K562 (cell line): ENCODE measurements at regions not wholly inside any gene's neighbourhood (a gene's known extent, or its start where the extent isn't known, plus 50 kb on each side); places are given as distances from the start of the nearest gene placed in this dataset.
A peak's percentile ranks its signal among the peaks of the same experiment; 100 is the strongest.

ENCODE experiments used
- ATAC-seq: fragments of 200-7000 bp; cut with Tn5 transposase; 3 replicates; pipeline ENCODE4 v1.9.1; 2020; ENCODE audit warnings: moderate library complexity
- BruUV-seq: library from RNA; stranded (reverse); fragments of 400-500 nt; replicated peaks from 2 replicates; lab custom pipeline; 2021; lab: Mats Ljungman, UMichigan
- CTCF ChIA-PET: fragments of 300-600 bp; formaldehyde crosslinking; extraction: SDS; loops from one replicate; lab custom pipeline; 2021; ENCODE audit warnings: low intra/inter-chr PET ratio; lab: Yijun Ruan, JAX
- POLR2A ChIA-PET: fragments of 300-600, 350-650 bp; sonication (Branson Sonifier 250); formaldehyde crosslinking; extraction: SDS; loops from one replicate; lab custom pipeline; 2021; ENCODE audit warnings: antibody characterized with exemption, inconsistent platforms; lab: Yijun Ruan, JAX
- DNase-seq, 4 experiments: peaks; one replicate each; pipeline versions ENCODE4 v3.0.0 to v3.0.0-alpha.2; 2011 to 2018; ENCODE audit warnings: low spot score in 3 of 4, mixed read lengths in 3 of 4; ENCODE audit errors: extremely low read depth in 1 of 4
- FAIRE-seq: peaks from 2 replicates; lab custom pipeline; 2011; peaks lifted over from hg19 to GRCh38; lab: Jason Lieb, UNC
- H2AFZ ChIP-seq: 2 replicates; pipeline ENCODE4 v1.6.0; 2011; ENCODE audit warnings: low read depth, low read length, control low read depth, inconsistent platforms
- H3K27ac ChIP-seq: fragments of 200-600 bp; 3 replicates; pipeline ENCODE4 v1.8.0; 2011; ENCODE audit warnings: low read depth, mild to moderate bottlenecking, control low read depth, inconsistent platforms, low read length, moderate library complexity, mixed read lengths; ENCODE audit errors: extremely low read depth
- H3K27me3 ChIP-seq, 2 experiments: fragments of 300-600 bp in 1 of 2; 2 replicates in 1 of 2; 3 replicates in 1 of 2; pipeline versions ENCODE4 v1.6.0 to v1.8.0; 2011; ENCODE audit warnings: inconsistent platforms in 2 of 2, low read length in 2 of 2, mild to moderate bottlenecking in 1 of 2, mixed read lengths in 1 of 2, moderate library complexity in 1 of 2; ENCODE audit not compliant: control insufficient read depth in 2 of 2, insufficient read depth in 2 of 2
- H3K36me3 ChIP-seq: fragments of 300-600 bp; 3 replicates; pipeline ENCODE4 v1.8.0; 2011; ENCODE audit warnings: mild to moderate bottlenecking, low read length, inconsistent platforms; ENCODE audit not compliant: control insufficient read depth, insufficient read depth
- H3K4me1 ChIP-seq, 2 experiments: fragments of 200-600 bp in 1 of 2; replicated peaks in 1 of 2; 2 replicates in 1 of 2; 3 replicates in 1 of 2; pipeline versions ENCODE4 v1.5.1 to v1.8.0; 2011; ENCODE audit warnings: inconsistent platforms in 2 of 2, low read length in 2 of 2, mild to moderate bottlenecking in 1 of 2, mixed read lengths in 1 of 2, moderate library complexity in 1 of 2; ENCODE audit not compliant: control insufficient read depth in 2 of 2, insufficient read depth in 2 of 2
- H3K4me2 ChIP-seq: 2 replicates; pipeline ENCODE4 v1.6.1; 2011; ENCODE audit warnings: low read length, control low read depth, inconsistent platforms, mixed read lengths; ENCODE audit not compliant: insufficient read depth
- H3K4me3 ChIP-seq: fragments of 200-600 bp; sonication (generic), shearing (Covaris generic); 2 replicates; pipeline ENCODE4 v1.5.1; 2016; ENCODE audit warnings: control low read depth, inconsistent platforms
- H3K79me2 ChIP-seq: fragments of 200-600 bp; 3 replicates; pipeline ENCODE4 v1.8.0; 2011; ENCODE audit warnings: low read length, inconsistent platforms; ENCODE audit not compliant: control insufficient read depth, insufficient read depth
- H3K9ac ChIP-seq, 2 experiments: 2 replicates each; pipeline versions ENCODE4 v1.6.0 to v1.6.1; 2011; ENCODE audit warnings: low read depth in 2 of 2, low read length in 2 of 2, control low read depth in 1 of 2, inconsistent platforms in 1 of 2, mild to moderate bottlenecking in 1 of 2, mixed read lengths in 1 of 2; ENCODE audit not compliant: insufficient read depth in 1 of 2
- H3K9me1 ChIP-seq: one replicate; pipeline ENCODE4 v1.6.0; 2011; ENCODE audit warnings: inconsistent platforms, mild to moderate bottlenecking, low read length, moderate library complexity; ENCODE audit not compliant: control insufficient read depth, insufficient read depth
- H3K9me3 ChIP-seq: replicated peaks from 2 replicates; pipeline ENCODE4 v1.5.1; 2011; ENCODE audit warnings: low read depth, low read length, inconsistent platforms; ENCODE audit not compliant: control insufficient read depth, insufficient read depth
- H4K20me1 ChIP-seq: replicated peaks from 2 replicates; pipeline ENCODE4 v1.6.1; 2011; ENCODE audit warnings: low read length, inconsistent platforms, mixed read lengths; ENCODE audit not compliant: control insufficient read depth, insufficient read depth
- BCOR ChIP-seq: fragments of 450-650 bp; IDR thresholded peaks from 2 replicates; pipeline ENCODE4 v1.6.1; 2016
- BRD4 ChIP-seq: fragments of 200-600 bp; sonication (generic); IDR thresholded peaks from 2 replicates; pipeline ENCODE4 v1.6.1; 2017; ENCODE audit warnings: inconsistent platforms
- E4F1 ChIP-seq: fragments of 250-450 bp; sonication (Bioruptor Pico); IDR thresholded peaks from 2 replicates; pipeline ENCODE4 v1.5.0; 2021; ENCODE audit warnings: mild to moderate bottlenecking, borderline replicate concordance
- KDM1A ChIP-seq, 2 experiments: fragments of 450-650 bp; IDR thresholded peaks; 2 replicates each; pipeline ENCODE4 v1.6.1; 2016; ENCODE audit warnings: mild to moderate bottlenecking in 2 of 2
- NR2C2 ChIP-seq, 2 experiments: fragments of 200-800 bp in 1 of 2; sonication (Bioruptor generic) in 1 of 2; sonication (generic) in 1 of 2; formaldehyde crosslinking in 1 of 2; IDR thresholded peaks; 2 replicates each; pipeline versions ENCODE4 v1.6.1 to v1.8.0; 2016 to 2022; ENCODE audit warnings: mild to moderate bottlenecking in 1 of 2, missing compliant biosample characterization in 1 of 2, missing genetic modification characterization in 1 of 2, missing genetic modification reagents in 1 of 2
- POLR2AphosphoS5 ChIP-seq: IDR thresholded peaks from 2 replicates; pipeline ENCODE4 v1.6.1; 2011; ENCODE audit warnings: mild to moderate bottlenecking, low read depth, low read length, moderate library complexity; ENCODE audit not compliant: control insufficient read depth, insufficient read depth
- RBM25 ChIP-seq: fragments of 200-400 bp; formaldehyde crosslinking; IDR thresholded peaks from 2 replicates; pipeline ENCODE4 v1.6.1; 2018; ENCODE audit warnings: low read length, low read depth, moderate library complexity; ENCODE audit not compliant: severe bottlenecking
- STAG1 ChIP-seq: sonication (generic); formaldehyde crosslinking; IDR thresholded peaks from 2 replicates; pipeline ENCODE4 v1.5.0; 2020; ENCODE audit warnings: missing genetic modification reagents, borderline replicate concordance
- ZBTB9 ChIP-seq: fragments of 450-650 bp; formaldehyde crosslinking; IDR thresholded peaks from 2 replicates; pipeline ENCODE4 v1.4.0; 2020; ENCODE audit warnings: mild to moderate bottlenecking, moderate library complexity
- ZNF584 ChIP-seq: fragments of 200-800 bp; sonication (Bioruptor generic); IDR thresholded peaks from 2 replicates; pipeline ENCODE4 v1.6.1; 2016; ENCODE audit warnings: low read depth, mild to moderate bottlenecking, missing genetic modification characterization, missing compliant biosample characterization
- WGBS: fragments of 100-300 bp; shearing (Covaris generic); methylation state at CpG from one replicate; pipeline ENCODE4 v1.1.6; 2016; ENCODE audit warnings: low coverage, mixed read lengths; ENCODE audit not compliant: insufficient coverage; ENCODE audit errors: missing lambda C conversion rate; 5-methylcytosine and 5-hydroxymethylcytosine counted together
- in situ Hi-C: fragments of 300-500 bp; cut with MboI; formaldehyde crosslinking; loops from 4 replicates; pipeline ENCODE4 v1.15.0; 2018; ENCODE audit warnings: inconsistent platforms, mixed read lengths
- intact Hi-C: fragments of 100-400 bp; cut with micrococcal nuclease; formaldehyde crosslinking; loops from 2 replicates; pipeline ENCODE4 v1.14.2; 2022

GRCh38 chr11:46178513-46178912 is 57.3 kb upstream of the PHF21A start (continued):
- TF ChIP-seq NR2C2 (CRISPR knock-in tag; IDR thresholded peaks at IDR 0.05): no peak
- no peak for TF ChIP-seq NR2C2 (tag; IDR thresholded peaks at IDR 0.05)
- TF ChIP-seq ZBTB9 (CRISPR knock-in tag): no peak
- no peak for TF ChIP-seq POLR2AphosphoS5

- Histone ChIP-seq H3K79me2 (no peaks in the 10 kb centered on the region), H4K20me1 (no peaks in the 10 kb centered on the region), H3K9me1 (no peaks in the 10 kb centered on the region), H3K36me3 (no peaks in the 10 kb centered on the region), H3K4me1 (no peaks in the 10 kb centered on the region; a peak in 1 of 5 replicates), H3K9ac (no peak overlapping the region), H3K9me3 (no peaks in the 10 kb centered on the region), H3K4me2 (no peak overlapping the region), H3K27ac (no peak overlapping the region), H3K4me3 (no peak overlapping the region), H3K27me3 (peaks cover 4 to 12% of the 10 kb centered on the region in 2 experiments; a peak in 3 of 5 replicates), H2AFZ (0 out of 2 replicates have a peak overlapping the region, but pooled peaks have one; percentile 56)
- DNase-seq (no peak), FAIRE-seq (no peak), ATAC-seq (peak; percentile 29; the same call in 2 of the 3 replicates)
- BruUV-seq: no TSS peak
- POLR2A ChIA-PET: interaction anchor here (0.7 kb wide), 1 partner anchor 120 kb away, joined by 3 read pairs; no protein-coding TSS in a partner anchor
- TF ChIP-seq KDM1A (IDR thresholded peaks at IDR 0.05): peak in 1 of 2 experiments; percentile 22; a peak in 1 of 4 replicates
- TF ChIP-seq ZNF584 (CRISPR knock-in tag): no peak
- TF ChIP-seq BCOR: peak; percentile 68
- TF ChIP-seq E4F1: no peak
- TF ChIP-seq RBM25: peak; percentile 74
- TF ChIP-seq BRD4: no peak
- no peak for TF ChIP-seq STAG1 (CRISPR knock-in tag)
- CTCF ChIA-PET: no interaction called here
- WGBS: 2% methylated on average over 4 of the region's 4 CpGs
- in situ Hi-C loops: no loop called here
- intact Hi-C loops: no loop called here
Observed at GRCh38 chr11:46176421-46176820, 55.2 kb upstream of the PHF21A start.
